HEK293 (cell line): ENCODE measurements at regions not wholly inside any gene's neighbourhood (a gene's known extent, or its start where the extent isn't known, plus 50 kb on each side); places are given as distances from the start of the nearest gene placed in this dataset.

Experiments used
- REPIN1 ChIP-seq: fragments of 450-650 bp; formaldehyde crosslinking; IDR thresholded peaks from 2 replicates; pipeline ENCODE4 v1.5.1; 2017; ENCODE audit warnings: missing biosample characterization, missing genetic modification characterization, low read depth
- ZFP41 ChIP-seq: fragments of 450-650 bp; formaldehyde crosslinking; IDR thresholded peaks from 2 replicates; pipeline ENCODE4 v1.5.1; 2016; ENCODE audit warnings: missing biosample characterization, missing genetic modification characterization, borderline replicate concordance

- TF ChIP-seq REPIN1 (tag by site-specific recombination) (no peak), ZFP41 (tag by site-specific recombination) (no peak)
These were observed 60.8 kb upstream of the TANC2 start for GRCh38 chr17:62905233-62905632.
